Stimulated activated CD8-positive, alpha-beta memory T cell treated with anti-CD3 and anti-CD28 coated beads, Interleukin-15, amount 100 ng/mL, for 24 hours (primary cell): ENCODE measurements at regions not wholly inside any gene's neighbourhood (a gene's known extent, or its start where the extent isn't known, plus 50 kb on each side); places are given as distances from the start of the nearest gene placed in this dataset.

Experiments used
- DNase-seq: peaks from one replicate; pipeline ENCODE4 v3.0.0-alpha.2; 2020; ENCODE audit warnings: low read depth

DNA sequence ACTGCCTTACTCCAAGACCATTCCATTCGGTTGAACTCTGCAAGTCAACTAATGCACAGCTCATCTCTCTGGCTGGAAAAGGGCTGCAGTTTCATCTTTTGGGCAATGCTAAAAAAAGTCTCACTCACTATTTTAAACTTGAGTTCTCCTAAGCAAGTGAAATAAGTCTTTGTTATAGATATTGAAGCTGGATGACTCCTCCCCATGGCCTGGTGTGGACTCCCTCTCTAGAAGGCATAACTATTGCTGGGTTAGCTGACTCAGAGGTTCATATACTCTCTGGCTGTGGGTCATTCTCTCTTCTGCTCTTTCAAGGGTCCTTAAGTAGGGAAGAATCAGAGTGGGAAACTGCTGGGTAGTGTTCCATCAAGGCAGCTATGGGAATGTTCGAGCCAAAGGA lies 88.0 kb downstream of the XCL2 start:
- DNase-seq: no peak

DNA sequence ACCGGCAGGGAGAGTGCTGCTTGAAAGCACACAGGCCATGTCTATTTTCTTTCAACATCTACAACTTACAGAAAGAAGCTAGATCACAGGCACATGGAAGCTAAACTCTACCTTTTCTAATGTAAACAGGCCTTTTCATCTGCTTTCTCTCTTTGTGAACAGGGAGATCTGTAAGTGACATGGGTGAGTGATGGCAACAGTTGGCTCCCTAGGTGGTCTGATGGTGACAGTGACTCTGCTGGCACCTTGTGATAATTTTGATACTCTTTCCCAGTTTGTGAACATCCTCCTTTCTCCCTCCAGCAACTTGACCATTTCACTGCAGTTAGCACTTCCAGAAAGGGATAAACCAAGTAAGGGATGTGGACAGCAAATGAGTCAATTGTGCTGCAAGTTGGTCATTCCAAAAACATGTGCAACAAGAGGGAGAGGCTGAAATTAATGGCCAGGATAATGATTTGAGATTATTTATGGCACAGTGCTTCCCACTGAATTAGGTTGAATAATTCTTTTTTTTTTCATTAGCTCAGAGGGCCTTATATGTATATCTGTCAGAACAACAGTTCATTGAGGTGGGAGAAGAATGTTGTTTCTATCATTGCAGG lies 89.5 kb downstream of the XCL2 start:
- DNase-seq: no peak

DNA sequence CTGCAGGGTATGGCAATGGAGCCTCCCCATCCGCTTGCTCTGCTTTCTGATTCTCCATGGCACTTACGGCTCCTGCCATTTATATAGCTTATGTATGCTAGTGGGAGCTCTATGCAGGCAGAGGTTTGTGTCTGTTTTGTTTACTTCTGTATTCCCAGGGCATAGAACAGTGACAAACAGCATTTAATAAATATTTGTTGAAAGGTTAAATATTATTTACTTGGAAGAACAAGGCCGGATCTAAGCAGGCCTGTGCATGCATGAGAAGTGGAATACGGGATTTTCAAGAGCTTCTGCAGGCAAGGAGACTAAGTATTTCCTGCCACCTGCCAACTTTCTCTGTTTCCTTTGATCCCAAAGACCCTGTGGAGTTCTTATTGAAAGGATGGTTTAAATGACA lies 90.7 kb downstream of the XCL2 start:
- no peak for DNase-seq

DNA sequence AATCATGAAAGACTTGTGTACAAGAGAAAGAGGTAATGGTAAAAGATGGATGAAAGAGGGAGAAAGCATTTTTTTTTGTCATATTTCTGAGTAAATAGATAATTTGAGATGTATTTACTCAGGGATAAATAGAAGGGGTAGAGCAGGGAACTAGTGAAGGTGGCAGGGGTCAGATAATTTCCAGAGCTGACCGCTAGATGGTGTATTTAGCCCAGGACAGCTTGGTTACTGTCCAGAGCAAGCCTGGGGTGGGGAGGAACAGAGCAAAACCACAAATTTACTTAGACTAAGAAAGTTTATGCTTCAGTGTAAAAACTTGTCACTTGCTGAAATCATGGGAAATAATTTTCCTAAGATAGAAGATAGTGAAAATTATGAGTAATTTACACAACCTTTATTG lies 91.5 kb downstream of the XCL2 start:
- DNase-seq: no peak

DNA sequence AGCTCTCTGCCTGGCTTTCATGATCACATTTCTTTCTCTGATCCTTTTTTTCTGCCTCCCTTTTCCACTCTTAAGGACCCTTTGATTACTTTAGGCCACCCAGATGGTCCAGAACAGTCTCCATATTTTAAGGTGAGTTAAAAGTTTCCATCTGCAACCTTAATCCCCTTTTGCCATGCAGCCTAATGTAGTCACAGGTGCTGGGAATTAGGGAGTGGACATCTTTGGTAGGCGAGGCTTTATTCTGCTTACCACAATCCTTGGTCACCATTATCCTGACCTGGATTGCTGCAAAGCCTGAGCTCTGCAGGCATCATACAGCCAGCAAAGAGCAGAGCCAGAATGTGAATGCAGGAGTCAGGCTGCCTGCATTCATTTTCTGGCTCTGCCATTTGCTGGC lies 95.9 kb downstream of the XCL2 start:
- no peak for DNase-seq

GRCh38 chr1:168446081-168446480 lies 97.7 kb downstream of the XCL2 start:
- DNase-seq: no peak

GRCh38 chr1:168443899-168444298 lies 99.9 kb downstream of the XCL2 start:
- no peak for DNase-seq

DNA sequence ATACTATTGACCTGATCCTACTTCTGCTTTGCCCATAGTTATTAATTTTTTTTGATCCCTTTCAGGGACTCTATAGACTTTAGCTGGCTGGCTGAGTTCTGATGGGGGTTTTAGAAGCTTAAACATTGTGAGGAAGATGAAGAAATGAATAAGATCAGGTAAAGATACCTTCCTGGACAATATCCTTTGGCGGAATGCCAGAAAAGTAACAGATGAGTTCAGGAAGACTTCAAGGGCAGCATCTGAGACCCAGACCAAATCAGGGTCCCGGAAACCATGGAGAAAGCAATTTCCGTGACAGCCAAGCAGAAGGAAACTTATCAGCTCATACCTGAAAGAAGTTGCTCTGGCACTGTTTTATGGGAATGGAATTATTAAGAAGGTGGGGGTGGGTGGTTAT lies 100.4 kb downstream of the XCL2 start:
- no peak for DNase-seq

DNA sequence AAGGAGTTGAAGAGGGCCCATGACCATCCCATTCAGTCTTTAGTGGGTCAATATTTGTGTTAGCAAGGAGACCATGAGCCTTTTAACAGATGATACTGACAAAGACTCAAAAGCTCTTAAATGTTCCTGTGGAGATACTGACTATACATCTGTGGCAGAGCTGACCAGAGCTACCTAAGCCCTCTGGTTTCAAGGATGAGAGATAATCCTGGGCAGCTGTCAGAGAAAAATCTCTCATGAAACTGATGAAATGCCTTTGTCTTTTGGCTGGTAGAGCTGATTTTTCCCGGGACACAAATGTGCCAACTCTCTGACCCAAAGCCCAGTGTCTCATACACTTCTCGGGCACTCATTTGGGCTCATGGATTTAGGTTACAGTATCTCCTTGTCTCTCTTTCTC lies 100.9 kb downstream of the XCL2 start:
- DNase-seq: no peak

DNA sequence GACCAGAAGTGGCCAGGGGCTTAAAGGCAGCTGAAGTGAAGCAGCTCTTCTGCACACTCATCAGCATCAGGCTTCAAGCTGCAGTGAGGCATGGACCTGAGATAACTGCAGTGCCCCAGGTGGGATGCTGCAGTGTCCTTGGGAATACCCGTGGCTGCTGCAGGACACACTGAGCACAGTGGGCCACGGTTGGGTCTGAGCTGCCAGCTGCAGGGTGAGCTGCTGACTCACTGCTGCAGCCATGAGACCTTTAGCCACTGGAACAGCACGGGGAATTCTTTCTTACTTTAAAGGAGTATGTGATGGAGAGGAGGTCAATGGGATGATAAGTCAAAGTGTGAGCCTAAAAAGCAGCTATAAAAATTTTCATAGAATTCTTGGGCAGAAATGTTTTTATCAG lies 102.1 kb downstream of the XCL2 start:
- no peak for DNase-seq

DNA sequence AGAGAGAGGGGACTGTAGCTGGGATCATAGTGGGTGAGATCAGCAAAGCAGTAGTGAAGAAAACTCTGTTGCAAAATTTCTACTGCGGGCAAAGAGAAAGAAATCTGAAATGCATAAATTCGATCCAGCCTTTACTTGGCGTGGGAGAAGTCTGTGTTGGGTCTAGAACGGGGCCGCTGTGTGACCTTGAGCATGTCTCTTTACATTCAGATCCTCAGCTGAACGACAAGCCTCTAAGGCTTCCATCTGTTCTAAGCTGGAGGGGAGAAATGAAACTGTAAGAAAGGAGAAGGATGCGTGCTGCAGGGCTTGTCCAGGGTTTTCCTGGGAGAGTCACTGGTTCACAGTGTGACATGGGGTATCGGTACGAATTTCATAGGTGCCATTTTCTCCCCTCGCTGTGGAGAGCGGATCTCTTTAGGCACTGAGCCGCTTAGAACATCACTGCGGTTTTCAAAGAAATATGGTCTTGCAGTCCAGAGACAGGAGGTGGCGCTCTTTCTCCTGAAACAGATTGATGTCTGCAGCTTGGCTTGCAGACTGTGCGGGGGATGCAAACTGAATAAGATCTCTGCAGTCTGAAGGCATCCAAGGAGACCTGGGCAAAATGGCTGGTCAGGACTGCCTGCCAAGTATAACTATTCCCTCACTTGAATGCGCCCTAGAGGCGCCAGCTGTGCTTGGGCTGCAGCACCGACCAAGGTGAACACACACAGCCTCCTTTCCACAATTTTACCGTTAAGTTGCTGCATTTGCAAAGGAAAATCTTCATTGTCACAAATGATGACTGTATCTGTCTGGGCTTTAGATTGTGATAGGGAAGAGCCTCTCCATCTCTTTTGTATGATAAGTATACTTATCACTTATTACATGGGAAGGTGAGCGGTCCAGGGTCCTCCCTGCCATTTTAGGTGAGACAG lies 104.1 kb downstream of the XCL2 start:
- DNase-seq: peak; percentile 47

DNA sequence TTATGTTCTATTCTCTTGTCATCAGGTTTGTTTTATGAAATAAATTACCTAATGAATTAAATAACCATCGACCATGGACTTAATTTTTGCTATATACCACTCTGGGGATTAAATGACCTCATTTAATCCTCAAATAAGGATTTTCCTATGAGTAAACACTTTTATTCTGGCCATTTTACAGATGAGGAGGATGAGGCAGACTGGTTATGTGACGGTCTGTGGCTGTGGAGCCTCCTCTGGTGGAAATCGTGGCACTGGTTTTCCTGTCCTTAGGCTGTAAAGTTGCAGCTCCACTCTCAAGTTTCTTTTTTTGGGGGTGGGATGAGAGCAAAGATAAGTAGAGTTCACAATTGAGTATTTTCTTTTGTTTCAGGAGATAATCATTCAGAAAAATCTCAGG lies 105.2 kb downstream of the XCL2 start:
- no peak for DNase-seq

- no peak for DNase-seq
Observed at GRCh38 chr1:168437821-168438220, 106.0 kb downstream of the XCL2 start.

GRCh38 chr1:168435439-168435838 lies 108.4 kb downstream of the XCL2 start:
- DNase-seq: no peak

DNA sequence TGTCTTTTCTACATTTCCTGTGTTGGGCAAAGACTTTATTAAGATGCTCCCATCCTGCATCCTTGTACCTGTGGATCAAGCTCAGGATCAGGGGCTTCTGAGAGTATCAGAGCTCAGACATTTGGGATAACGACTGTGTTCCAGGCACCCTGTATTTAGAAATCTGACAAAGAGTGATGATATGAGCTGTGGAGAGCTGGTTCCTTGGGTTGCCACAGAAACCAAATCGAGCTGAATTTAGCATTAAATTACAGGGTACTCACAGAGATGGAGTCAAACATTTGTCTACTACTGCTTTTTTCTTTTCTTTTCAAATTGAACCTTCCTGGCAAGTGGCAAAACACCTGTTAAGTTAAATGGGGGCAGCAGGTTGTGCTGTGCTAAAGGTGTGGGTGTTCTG lies 110.6 kb downstream of the XCL2 start:
- DNase-seq: no peak

GRCh38 chr1:168431882-168432281 lies 111.9 kb downstream of the XCL2 start:
- no peak for DNase-seq

DNA sequence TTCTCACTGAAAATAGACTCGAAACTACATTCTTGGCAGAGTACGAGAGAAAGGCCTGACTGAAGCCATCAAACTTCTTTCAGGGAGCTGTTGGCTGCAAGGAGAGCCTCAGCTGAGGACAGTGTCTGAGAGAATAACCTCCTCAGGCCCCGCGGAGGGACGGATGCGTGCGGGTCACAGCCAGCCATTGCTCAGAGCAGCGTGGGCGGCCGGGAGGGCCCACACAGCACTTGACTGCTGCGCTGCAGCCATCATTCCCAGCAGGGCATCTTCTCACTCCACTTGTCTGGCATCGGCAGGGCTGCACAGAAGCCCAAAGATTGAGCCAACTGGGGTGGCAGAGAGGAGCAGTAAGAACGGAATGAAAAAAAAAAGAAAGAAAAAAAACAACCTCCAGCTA lies 113.5 kb downstream of the XCL2 start:
- DNase-seq: no peak

GRCh38 chr1:168428063-168428731 lies 115.6 kb downstream of the XCL2 start:
- DNase-seq: no peak

GRCh38 chr1:168427051-168427450 lies 116.7 kb downstream of the XCL2 start:
- no peak for DNase-seq

DNA sequence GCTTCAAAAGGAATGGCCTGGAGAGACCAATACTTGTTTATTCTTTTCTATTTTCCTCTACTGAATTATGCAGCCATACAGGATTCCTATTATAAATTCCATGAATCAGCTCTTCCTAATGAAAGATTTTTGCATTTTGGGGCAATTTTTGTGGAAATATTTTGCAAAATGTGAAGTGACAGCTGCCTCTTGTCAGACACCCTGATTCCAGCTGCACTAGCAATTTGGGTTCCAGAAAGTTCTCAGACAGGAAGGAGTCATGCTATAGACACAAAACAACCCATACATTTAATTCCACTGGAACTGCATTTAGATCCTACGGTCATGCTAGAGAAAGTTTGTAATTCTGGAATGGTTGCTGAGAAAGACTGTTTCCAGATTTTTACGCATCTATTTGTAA lies 119.5 kb downstream of the XCL2 start:
- no peak for DNase-seq

DNA sequence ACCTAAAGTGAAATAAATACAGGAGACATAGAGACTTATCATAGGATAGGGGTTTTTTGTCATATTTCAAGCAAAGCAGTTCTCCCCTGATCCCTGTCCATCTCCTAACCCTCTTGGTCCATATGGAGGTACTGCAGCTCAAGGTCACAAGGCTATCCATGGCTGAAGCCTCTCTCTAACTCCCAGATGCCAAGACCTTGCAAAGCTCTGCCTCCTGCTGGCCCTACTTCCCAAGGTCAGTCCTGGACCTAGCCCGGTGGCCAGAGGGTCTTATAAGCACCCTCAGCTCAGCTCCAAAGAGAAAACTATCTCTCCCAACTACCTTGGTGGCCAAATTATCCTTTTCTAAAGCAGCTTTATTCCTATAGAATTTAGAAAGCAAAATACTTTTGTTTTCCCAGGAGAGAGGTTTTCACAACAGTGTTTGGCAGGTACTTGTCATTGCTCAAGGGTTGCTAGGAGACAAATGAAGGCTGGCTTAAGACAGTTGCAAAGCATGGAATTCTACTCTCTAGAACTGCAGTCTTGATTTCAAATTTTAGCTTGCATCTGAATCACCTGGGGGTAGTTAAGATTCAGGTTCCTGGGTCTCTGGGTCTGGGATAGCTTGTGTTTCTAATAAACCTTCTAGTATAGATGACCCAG lies 121.5 kb downstream of the XCL2 start:
- DNase-seq: no peak

GRCh38 chr1:168421399-168422004 lies 122.3 kb downstream of the XCL2 start:
- DNase-seq: no peak
